Eye (tissue), 1 donor: ENCODE measurements at regions not wholly inside any gene's neighbourhood (a gene's known extent, or its start where the extent isn't known, plus 50 kb on each side); places are given as distances from the start of the nearest gene placed in this dataset.

Experiments used
- DNase-seq: peaks from one replicate; pipeline ENCODE4 v3.0.0-alpha.2; 2015

DNA sequence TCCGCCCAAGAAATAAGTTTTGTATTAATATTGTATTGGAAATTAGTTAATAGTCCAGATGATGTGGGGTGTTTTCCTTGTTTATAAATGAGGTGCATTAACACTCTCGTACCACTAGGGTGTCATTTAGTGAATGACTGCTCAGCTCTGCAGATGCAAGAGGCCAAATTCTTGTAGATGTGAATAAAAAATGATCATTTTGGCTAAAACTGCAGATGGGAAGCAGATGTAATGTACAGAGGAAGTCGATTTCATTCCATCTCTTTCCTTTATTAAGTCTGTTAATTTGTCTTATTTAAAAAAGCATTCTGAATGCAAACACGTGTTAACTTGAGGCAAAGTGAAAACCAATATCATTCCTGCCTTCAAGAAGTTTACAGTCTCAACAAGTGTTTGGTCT is 108.1 kb downstream of the DHX15 start:
- peak; percentile 29 for DNase-seq

DNA sequence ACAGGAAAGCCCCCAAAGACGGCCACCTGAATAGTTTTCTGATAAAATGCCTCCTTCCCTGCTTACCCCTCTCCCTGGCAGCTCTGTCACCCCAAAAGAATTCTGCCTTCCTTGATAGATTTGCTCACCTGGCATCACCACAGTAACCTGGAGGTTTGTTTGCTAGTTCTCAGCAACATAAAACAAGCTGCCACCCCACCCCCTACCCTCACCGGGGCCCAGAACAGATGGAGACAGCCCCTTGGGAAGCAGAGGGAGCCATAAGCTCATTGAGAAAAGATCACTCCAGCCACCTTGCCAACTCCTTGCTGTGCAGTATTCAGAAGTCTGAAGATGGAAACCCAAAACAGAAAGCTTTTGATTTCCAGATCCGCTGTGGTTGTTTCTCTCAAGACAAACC is 108.6 kb downstream of the DHX15 start:
- no peak for DNase-seq

GRCh38 chr4:24473309-24473721 is 111.0 kb downstream of the DHX15 start:
- peak; percentile 53 for DNase-seq

GRCh38 chr4:24472514-24473308 is 111.6 kb downstream of the DHX15 start:
- peak; percentile 93 for DNase-seq

DNA sequence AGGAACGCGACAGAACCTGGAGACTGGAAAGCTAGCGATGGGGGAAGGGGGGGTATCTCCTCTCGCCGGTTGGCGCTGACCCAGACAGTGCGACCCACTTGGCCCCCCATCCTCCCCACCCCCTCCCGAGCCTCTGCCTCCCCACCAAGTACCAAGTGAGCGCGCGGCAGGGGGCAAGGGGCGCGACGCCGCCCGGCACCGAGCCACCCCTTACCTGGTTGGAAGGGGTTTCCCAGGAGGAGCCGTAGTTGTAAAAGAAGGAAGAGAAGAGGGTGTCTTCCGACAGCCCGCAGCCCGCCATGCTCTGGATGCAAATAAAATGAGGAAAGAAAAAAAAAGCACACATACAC is 112.2 kb downstream of the DHX15 start:
- DNase-seq, result no peak

GRCh38 chr4:24471486-24472160 is 112.7 kb downstream of the DHX15 start:
- peak; percentile 62 for DNase-seq

DNA sequence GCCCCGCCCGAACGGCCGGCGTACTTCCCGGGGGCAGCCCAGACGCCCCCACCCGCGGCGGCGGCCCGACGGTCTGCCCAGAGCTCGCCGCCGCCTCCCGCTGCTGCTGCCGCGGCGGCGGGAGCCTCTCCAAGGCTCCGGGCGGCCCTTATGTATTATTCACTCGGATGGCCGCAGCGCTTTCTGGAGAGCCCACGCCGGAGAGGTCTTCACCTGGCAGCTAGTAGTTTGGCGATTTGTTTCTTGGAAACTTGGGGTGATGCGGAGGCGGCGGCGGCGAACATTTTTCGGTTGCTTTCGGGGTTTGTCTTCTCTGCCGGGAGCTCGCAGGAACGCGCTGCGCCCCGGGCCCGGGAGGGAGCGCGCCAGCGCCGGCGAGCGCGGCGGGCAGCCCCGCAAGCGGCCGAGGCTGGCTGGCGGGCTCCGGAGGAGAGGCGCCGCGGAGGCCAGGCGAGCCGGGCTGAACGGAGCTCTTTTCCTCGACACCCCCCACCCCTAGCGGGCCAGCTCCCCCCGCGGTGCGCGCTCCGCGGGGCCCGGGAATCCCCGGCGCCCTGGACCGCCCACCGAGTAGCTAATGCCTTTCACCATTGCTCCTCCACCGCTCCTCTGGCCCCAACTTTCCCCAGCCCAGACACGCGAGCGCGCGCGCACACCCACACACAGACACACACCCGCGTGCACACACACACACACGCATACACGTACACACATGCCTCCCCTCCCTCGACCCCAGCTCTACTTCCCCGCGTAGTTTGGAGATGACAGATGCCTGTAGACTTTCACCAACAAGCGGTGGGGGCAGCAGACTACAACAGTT is 113.5 kb downstream of the DHX15 start:
- DNase-seq, result peak; percentile 83

DNA sequence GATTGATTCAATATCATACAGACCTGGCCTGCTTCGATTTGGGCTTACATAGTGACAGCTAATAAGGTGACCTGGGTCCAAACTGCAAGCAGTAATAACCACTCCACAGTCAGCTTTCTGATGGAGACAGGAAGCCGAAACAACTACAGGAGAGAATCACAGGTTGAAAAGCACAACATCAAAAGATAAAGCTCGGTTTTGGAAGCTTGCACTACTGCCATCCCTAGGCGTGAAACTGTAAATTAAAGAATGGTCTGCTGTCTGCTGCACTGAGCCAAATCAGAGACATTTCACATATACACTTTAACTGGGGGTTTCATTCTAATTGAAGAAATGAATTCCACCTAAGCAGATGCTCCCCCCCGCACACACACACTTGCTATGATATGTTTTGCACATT is 116.3 kb downstream of the DHX15 start:
- no peak for DNase-seq

DNA sequence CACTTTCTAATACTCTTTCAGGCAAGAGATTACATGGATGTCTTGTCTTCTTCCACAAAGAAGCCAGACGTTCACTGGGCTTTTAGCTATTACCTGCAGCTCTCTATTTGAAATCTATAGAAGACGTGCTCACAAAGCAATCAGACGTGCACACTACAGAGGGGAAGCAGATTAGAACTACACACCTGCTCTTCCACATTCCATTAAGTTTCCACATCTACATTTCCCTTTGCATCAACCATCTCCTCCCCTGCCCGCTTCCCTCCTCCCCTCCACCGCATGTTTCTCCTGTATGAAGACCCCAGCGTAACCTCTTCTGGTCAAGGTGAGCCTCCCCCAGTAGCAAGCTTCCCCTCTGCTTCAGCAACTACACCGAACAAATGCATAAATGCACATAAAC is 119.8 kb downstream of the DHX15 start:
- DNase-seq, result no peak

DNA sequence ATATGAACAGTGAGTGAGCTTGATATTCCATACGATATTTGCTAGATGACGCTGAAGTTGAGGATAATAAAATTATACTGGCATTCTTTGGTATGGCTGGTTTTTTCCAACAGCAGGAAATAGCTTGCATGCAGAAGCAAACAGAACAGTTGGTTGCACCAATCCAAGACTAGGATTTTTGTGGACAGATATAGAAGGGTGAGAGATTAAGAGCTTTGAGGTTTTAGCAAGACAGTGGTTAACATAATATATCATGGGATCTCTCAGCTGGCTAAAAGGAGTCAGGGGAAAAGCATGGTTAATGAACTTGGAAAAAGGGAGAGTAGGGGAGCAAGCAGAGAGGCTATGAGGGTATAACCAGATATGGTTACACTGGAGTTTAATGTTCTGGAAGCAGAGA is 127.9 kb downstream of the DHX15 start:
- no peak for DNase-seq

GRCh38 chr4:24453951-24454350 is 130.4 kb downstream of the DHX15 start:
- peak; percentile 67 for DNase-seq

DNA sequence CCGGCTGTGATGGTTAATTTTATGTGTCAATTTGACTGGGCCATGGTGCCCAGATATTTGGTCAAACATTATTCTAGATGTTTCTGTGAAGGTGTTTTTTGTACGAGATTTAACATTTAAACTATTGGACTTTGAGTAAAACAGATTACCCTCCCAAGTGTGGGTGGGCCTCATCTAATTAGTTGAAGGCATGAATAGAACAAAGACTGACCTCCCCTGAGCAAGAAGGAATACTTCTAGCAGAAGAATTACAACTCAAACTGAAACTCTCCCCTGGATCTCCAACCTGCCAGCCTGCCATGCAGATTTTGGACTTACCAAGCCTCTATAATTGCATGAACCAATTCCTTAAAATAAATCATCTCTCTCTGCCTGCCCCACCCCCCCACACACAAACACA is 132.5 kb downstream of the DHX15 start:
- no peak for DNase-seq

GRCh38 chr4:24443200-24443599 is 141.2 kb downstream of the DHX15 start:
- no peak for DNase-seq

DNA sequence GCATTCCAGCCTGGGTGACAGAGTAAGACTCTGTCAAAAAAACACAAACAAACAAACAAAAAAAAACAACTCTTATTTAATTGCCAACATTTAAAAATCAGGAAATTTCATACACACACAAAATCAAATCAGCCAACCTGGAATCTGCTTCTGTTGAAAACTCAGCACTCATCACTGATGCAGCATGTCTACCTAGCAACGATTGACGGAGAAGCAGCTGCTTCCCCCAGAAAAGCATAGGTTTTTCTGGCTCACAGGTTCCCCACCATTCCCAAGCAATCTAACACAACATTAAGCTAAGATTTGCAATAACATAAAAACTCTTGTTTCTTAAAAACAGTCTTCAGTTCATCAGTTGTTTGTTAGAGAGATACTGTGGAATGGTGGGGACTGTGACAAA is 143.6 kb downstream of the DHX15 start:
- DNase-seq, result no peak

DNA sequence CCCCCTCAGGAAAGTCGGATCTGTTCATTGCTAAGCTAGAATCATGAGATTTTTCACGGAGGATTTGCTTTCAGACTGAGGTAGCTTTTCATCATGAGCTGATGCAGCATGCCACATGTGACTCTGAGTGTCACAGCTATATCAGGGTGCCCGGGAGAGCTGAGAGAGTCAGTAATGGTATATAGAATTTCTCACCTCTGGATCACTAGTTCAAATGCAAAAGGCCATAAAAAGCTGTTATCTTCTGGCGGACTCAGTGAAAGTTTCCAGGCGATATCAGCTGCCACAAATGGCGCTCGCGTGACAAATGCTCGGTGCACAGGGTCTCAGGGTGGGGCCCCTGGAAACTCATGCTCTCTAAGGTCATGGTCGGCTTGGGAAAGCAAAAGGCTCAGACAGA is 150.1 kb downstream of the DHX15 start:
- peak; percentile 24 for DNase-seq

DNA sequence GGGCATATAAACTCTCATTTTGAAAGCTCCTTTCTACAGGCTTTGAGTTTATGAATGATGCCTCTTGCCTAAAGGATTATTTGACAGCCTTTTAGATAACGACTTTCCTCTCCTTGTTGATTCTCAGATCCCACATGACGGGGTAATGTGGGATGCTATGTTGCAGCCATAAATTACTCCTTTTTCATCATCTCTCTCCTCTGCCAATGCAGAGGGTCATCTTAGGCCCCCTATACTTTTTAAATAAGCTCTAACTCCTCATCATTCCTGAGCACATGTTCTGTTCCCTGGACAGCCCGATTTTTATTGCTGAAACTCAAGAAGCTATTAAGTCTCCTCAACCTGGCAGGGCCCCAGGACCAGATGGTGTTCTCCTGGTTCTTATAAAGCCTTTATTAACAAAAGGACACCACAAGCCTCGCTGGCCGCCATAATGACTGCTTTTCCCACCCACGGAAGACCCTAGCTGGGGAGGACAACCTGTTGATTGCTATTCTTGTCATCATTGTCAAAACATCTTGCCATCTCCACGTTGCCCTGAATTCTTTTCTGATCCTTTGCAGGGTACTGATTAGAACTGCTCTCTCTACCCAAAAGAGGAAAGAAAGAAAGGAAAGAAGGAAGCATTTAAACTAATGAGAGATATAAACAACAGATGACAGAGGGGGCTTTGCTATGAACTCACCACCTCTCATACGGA is 150.7 kb downstream of the DHX15 start:
- peak; percentile 37 for DNase-seq

DNA sequence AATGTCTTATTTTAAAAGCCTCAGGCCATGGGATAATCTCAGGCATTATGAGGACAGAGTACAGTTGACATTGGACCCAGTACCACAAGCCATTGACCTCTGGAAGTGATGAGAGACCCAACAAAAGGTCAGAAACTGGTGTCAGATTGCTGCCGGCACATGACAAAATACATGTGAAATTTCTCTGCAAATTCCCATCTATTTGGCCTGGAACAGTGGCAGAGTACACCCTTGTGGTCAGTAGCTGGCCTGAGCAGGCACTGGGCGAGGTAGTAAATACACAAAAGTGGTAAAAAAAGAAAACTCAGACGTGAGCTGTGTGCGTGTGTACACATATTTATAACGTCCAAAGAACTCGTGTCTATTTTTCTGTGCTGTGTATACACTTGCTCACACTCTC is 155.5 kb downstream of the DHX15 start:
- DNase-seq, result no peak

DNA sequence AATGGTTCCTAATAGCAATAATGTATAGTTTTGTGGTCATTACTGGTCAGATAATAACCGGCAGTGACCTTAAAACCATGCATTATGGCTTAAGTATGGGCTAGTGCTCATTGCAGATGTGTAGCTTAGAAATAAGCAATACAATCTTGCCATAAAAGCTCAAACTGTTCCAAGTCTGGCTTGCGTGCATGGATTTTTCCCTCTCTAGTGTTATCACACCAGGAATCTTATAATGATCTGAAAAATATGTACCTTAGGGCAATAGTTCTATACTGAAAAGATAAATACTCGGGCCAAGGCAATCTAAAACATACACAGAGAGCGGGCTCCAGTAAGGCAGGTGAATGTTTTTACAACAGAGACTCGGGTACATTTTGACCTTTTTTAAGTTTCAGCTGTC is 157.8 kb downstream of the DHX15 start:
- no peak for DNase-seq

DNA sequence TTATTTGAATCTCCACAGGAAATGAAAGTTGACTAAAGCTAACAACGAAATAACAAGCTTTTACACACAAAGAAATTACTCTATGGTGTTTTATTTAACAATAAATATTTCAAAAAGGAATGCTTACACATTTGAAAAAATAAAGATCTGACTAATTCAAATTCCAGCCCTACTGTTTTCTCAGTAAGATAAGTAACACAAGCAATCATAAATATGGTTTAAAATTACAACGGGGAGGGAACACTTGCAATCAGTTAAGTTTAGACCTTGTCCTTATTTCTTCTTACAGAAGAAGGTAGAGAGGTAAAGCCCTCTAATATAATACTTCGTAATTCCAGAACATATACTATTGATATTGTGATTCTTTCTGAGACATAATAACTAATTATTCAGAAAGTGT is 158.5 kb downstream of the DHX15 start:
- DNase-seq, result no peak

- no peak for DNase-seq
These were observed 160.7 kb downstream of the DHX15 start for GRCh38 chr4:24423670-24424069.

DNA sequence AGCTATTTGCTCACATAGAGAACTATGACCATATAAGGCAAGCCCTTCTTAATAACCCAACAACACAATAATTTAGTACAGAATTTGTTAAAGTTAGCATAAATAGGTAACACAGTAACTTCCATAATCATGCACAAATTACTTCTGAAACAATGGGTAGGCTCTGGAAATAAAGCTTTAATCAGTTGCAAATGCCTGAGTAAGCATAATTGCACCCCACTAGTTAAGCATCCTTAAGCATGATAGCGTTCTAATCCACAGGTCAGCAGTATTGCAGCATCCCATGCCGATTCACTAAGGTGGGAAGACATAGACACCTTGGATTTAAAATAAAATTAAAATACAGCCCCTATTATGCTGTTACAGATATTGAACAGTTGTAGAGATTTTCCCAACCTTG is 161.7 kb downstream of the DHX15 start:
- no peak for DNase-seq

DNA sequence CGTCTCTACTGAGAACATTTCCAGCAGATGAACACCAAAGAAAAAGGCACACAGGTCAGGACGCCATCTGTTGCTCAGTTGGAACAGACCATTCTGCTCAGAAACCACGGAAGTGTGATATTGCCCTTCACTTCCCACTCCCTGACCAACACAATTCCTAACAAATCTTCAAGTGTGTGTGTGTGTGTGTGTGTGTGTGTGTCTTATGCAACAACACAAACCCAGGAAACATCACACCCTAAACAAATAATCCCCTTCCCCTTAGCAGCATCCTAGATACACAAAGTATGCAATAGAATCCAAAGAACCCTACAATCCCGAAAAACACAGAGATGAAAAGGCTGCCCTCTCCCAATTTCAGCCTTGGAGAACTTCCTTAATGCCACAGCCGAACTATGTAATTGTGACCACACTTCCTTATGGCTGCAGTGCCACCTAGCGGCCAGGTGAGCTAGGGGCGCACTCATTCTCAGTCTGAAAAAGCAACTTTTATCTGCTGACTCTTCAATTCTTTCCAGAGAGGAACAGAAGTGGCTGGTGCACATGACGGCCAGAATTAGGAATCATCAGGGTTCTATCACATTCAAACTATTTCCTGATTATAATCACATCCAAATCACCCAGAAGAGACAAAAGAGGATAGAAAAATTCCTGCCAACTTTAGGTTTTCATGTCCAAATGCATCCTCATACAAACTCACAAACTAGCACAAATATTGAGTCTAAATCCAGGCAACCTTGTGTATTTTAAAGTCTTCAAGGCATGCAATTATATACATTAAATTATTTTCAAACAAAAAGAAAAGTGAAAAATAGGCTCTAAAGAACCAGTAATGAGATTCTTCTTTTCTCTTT is 164.9 kb downstream of the DHX15 start:
- DNase-seq, result peak; percentile 90
